HG03521 (cell line): ENCODE measurements at regions not wholly inside any gene's neighbourhood (a gene's known extent, or its start where the extent isn't known, plus 50 kb on each side); places are given as distances from the start of the nearest gene placed in this dataset.

Source experiments
- ATAC-seq: cut with Tn5 transposase; IDR thresholded peaks from one replicate; pipeline ENCODE4 v1.9.1; 2021; ENCODE audit warnings: mild to moderate bottlenecking, moderate library complexity; ENCODE audit not compliant: unreplicated experiment

GRCh38 chr11:128407962-128408361 is 179.4 kb downstream of the ETS1 start:
- ATAC-seq = no peak

GRCh38 chr11:128405714-128406662 is 181.4 kb downstream of the ETS1 start:
- ATAC-seq = no peak

GRCh38 chr11:128405112-128405511 is 182.2 kb downstream of the ETS1 start:
- ATAC-seq = no peak

GRCh38 chr11:128404437-128404836 is 182.9 kb downstream of the ETS1 start:
- no peak for ATAC-seq

GRCh38 chr11:128400382-128401203 is 186.8 kb downstream of the ETS1 start:
- ATAC-seq = no peak

GRCh38 chr11:128399251-128400121 is 187.9 kb downstream of the ETS1 start:
- ATAC-seq = peak; percentile 71

GRCh38 chr11:128398517-128399250 is 188.7 kb downstream of the ETS1 start:
- peak; percentile 25 for ATAC-seq

GRCh38 chr11:128397362-128397761 is 190.0 kb downstream of the ETS1 start:
- no peak for ATAC-seq

- no peak for ATAC-seq
These were observed 192.8 kb downstream of the ETS1 start for GRCh38 chr11:128394431-128395089.

GRCh38 chr11:128392259-128392658 is 195.1 kb downstream of the ETS1 start:
- ATAC-seq = no peak

GRCh38 chr11:128391811-128392210 is 195.5 kb downstream of the ETS1 start:
- no peak for ATAC-seq

- no peak for ATAC-seq
These were observed 197.1 kb downstream of the ETS1 start for GRCh38 chr11:128390246-128390645.

- ATAC-seq = no peak
These were observed 197.8 kb downstream of the ETS1 start for GRCh38 chr11:128389461-128389976.

- ATAC-seq = no peak
These were observed 199.0 kb downstream of the ETS1 start for GRCh38 chr11:128388206-128388815.

- ATAC-seq = no peak
These were observed 207.5 kb downstream of the ETS1 start for GRCh38 chr11:128379587-128380580.

GRCh38 chr11:128375961-128376360 is 211.4 kb downstream of the ETS1 start:
- no peak for ATAC-seq

- no peak for ATAC-seq
These were observed 213.3 kb downstream of the ETS1 start for GRCh38 chr11:128374026-128374425.

GRCh38 chr11:128372977-128373376 is 214.4 kb downstream of the ETS1 start:
- no peak for ATAC-seq
